Cardiac septum (tissue), 1 donor: ENCODE measurements at regions not wholly inside any gene's neighbourhood (a gene's known extent, or its start where the extent isn't known, plus 50 kb on each side); places are given as distances from the start of the nearest gene placed in this dataset.
A peak's percentile ranks its signal among the peaks of the same experiment; 100 is the strongest.
"Not testable (repeated sequence)": the region's sequence is repeated elsewhere in the genome, so short reads cannot be mapped to it uniquely, and the experiment has no call there.

ENCODE experiments used
- DNase-seq: peaks from one replicate; pipeline ENCODE4 v3.0.0-alpha.2; 2020; ENCODE audit warnings: low spot score
- intact Hi-C: fragments of 100-400 bp; cut with DNase I; formaldehyde crosslinking; loops from one replicate; pipeline ENCODE4 v1.14.0; 2022
- donor health status: DM: no; HTN: no; CAD: no.

DNA sequence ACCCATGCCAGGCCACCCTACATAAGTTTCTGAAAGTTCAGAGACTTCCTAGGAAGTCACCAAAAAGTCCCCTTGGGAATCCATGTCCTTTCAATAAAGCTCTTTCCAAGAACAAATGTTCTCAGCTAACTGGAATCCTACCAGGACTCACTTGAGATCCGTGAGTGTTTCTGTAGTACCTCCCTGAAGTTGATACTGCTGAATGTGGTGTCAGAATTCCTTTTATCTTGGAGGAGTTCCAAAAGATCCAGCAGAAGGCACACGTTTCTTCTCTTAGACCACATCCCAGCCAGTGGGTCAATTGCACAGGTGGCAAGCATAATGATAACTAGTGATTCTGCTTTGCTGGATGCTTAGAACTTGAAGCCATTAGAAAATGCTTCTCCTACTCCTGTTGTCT lies 689.7 kb upstream of the IGFBP3 start:
- DNase-seq, result no peak
- intact Hi-C loops, result no loop called here

- intact Hi-C loops, result loop anchor here (10.0 kb wide), 1 partner anchor 682 kb away; the partner anchor contains the start of gene IGFBP3
- no peak for DNase-seq
Observed at GRCh38 chr7:46607176-46607575, 686.1 kb upstream of the IGFBP3 start.

GRCh38 chr7:46606761-46607160 lies 685.7 kb upstream of the IGFBP3 start:
- DNase-seq, result no peak
- intact Hi-C loops, result loop anchor here (10.0 kb wide), 1 partner anchor 682 kb away; the partner anchor contains the start of gene IGFBP3

- DNase-seq, result no peak
- intact Hi-C loops, result loop anchor here (10.0 kb wide), 1 partner anchor 679 kb away; the partner anchor contains the start of gene IGFBP3
Observed at GRCh38 chr7:46604241-46604661, 683.2 kb upstream of the IGFBP3 start.

- peak; percentile 90 for DNase-seq
- intact Hi-C loops, result loop anchor here (10.0 kb wide), 1 partner anchor 679 kb away; the partner anchor contains the start of gene IGFBP3
Observed at GRCh38 chr7:46603780-46604179, 682.7 kb upstream of the IGFBP3 start.

- intact Hi-C loops, result loop anchor here (10.0 kb wide), 1 partner anchor 679 kb away; the partner anchor contains the start of gene IGFBP3
- no peak for DNase-seq
Observed at GRCh38 chr7:46603296-46603752, 682.3 kb upstream of the IGFBP3 start.

DNA sequence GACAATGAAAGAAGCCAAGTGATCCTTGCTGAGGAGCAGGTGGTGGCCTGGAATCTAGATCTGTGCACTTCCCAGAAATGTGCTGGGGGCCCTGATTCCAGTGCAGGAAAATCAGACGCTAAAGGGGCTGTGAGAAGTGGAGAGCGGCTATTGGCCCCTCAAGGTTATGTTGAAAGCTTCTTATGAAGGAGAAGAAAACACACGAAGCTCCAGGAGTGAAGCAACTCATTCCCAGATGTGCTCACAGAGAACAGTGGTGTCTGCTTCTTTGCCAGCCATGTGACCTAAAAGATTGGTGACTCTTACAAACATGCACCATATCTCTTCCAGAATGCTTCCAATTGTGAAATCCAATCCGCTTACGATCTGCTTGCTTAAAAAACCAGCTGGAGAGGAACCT lies 679.3 kb upstream of the IGFBP3 start:
- intact Hi-C loops, result loop anchor here (10.0 kb wide), 1 partner anchor 676 kb away; the partner anchor contains the start of gene IGFBP3
- no peak for DNase-seq

DNA sequence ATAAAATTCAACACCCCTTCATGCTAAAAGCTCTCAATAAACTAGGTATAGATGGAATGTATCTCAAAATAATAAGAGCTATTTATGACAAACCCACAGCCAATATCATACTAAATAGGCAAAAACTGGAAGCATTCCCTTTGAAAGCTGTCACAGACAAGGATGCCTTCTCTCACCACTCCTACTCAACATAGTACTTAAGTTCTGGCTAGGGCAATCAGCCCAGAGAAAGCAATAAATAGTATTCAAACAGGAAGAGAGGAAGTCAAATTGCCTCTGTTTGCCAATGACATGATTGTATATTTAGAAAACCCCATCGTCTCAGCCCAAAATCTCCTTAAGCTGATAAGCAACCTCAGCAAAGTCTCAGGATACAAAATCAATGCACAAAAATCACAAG lies 673.8 kb upstream of the IGFBP3 start:
- intact Hi-C loops, DNase-seq: not testable (repeated sequence)

GRCh38 chr7:46590918-46591905 lies 670.1 kb upstream of the IGFBP3 start:
- intact Hi-C loops, DNase-seq: not testable (repeated sequence)

- DNase-seq, result no peak
- intact Hi-C loops, result no loop called here
Observed at GRCh38 chr7:46589286-46589685, 668.2 kb upstream of the IGFBP3 start.

GRCh38 chr7:46586406-46586805 lies 665.3 kb upstream of the IGFBP3 start:
- DNase-seq, result no peak
- intact Hi-C loops, result no loop called here

DNA sequence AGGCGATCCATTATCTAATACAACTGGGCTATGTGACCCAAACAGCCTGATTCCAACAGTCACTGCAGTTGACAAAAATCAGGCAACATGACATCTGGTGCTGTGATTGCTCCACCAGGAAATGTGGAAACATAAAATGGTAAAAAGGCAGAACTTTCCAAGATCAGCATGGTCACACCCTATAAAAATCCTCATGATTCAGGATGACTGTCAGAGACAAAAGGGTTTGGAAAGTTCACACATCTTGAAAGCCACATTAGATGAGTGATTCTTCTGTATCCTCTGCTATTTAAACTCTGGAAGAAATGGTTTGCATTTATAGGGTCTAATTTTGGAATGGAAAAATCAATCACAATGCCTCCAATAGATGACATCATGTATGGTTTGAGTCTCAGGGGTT lies 662.6 kb upstream of the IGFBP3 start:
- intact Hi-C loops, result no loop called here

DNA sequence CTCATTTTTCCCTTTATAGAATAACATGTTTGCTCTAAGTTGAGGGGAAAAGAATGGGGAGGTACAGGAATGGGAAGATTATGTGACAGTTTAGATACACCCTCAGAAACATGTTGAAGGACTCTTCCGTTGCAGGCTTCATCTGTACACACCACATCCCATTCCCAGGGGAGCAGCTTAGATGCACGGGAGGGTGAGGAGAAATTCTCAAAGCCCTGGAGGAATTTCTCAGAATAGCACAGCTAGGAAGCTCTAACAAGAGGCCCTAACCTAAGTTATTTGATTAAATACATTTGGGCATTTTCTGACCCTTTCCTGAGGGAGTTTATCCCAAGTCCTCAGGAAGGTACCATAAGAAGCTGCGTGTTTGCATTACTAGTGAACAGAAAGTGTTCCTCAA lies 660.2 kb upstream of the IGFBP3 start:
- intact Hi-C loops, result no loop called here
- DNase-seq, result no peak

More for the DNA sequence above, 662.6 kb upstream of the IGFBP3 start:
- DNase-seq, result no peak

GRCh38 chr7:46580766-46581165 lies 659.7 kb upstream of the IGFBP3 start:
- intact Hi-C loops, result no loop called here
- DNase-seq, result no peak

- DNase-seq, result no peak
- intact Hi-C loops, result no loop called here
Observed at GRCh38 chr7:46577394-46577793, 656.3 kb upstream of the IGFBP3 start.

- no peak for DNase-seq
- intact Hi-C loops, result no loop called here
Observed at GRCh38 chr7:46576950-46577349, 655.9 kb upstream of the IGFBP3 start.

DNA sequence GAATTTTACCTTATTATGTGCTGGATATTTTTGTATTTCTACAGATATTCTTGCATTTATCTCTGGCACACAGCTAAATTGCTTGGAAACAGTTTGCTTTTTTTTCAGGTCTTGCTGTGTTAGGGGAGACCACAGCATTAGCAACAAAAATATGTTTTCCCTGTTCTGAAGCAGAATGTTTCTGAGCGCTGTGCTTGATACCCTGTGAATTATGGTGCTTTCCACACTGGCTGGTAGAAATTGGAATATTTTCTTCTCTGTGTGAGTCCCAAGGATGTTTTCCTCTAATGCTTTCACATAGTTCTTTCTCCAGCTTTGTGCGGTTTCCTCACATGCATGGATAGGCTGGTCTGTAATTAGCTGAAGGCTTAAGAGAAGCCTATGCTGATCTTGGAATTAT lies 651.6 kb upstream of the IGFBP3 start:
- DNase-seq, result no peak
- intact Hi-C loops, result no loop called here

DNA sequence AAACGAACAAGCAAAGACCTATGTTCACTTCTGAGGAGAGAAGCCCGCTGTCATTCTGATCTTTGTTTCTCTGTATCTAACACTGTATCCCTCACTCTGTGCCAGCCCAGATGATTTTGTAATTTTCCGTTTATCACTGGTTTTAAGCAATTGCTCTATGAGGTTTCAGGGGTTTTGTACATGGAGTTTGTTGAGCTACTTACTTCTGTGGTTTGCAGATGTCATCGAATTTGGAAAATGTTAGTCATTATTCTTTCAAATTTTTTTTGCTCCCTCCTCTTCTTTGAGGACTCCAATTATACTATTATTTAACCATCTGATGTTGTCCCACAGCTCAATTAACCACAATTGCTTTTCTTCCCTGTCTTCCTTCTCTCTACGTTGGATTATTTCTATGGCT lies 650.9 kb upstream of the IGFBP3 start:
- DNase-seq, result no peak
- intact Hi-C loops, result no loop called here

- DNase-seq, result no peak
- intact Hi-C loops, result no loop called here
Observed at GRCh38 chr7:46569133-46569465, 648.0 kb upstream of the IGFBP3 start.

DNA sequence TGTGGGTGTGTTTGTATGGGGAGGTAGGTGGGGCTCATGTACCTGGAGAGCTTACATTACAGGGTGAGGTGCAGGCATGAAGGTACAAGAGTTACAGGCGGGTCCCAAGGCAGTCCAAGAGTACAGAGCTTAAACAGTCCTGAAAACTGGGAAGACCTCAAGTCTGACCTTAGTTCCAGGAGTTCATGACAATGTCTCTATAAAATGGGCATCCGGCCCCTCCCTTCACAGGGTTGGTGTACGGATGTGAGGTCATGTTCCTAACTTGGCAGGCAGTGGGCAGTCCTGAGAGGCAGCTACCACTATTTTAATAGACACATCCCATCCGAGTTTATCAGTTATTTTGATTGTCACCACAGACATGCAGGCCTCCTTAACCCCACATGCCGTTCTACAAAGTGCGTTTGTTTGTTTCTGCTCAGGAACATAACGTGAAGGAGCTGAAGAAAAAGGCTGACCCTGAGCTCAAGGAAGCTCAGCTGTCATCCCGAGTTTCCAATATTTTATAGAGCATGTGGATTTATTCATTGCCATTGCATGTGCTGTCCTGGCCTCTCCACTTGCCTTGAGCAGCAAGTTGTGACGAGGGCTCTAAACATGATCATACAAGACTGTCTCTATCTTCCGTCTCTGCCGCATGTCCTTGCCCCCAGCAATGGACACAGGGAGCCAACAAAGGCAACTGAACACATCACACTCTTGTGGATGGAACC lies 647.5 kb upstream of the IGFBP3 start:
- no peak for DNase-seq
- intact Hi-C loops, result no loop called here
